H9 (cell line): ENCODE measurements at regions not wholly inside any gene's neighbourhood (a gene's known extent, or its start where the extent isn't known, plus 50 kb on each side); places are given as distances from the start of the nearest gene placed in this dataset.
"Not testable (repeated sequence)": the region's sequence is repeated elsewhere in the genome, so short reads cannot be mapped to it uniquely, and the experiment has no call there.

Source experiments
- DNase-seq: peaks from one replicate; pipeline ENCODE4 v3.0.0-alpha.2; 2017
- H2AFZ ChIP-seq: one replicate; pipeline ENCODE4 v1.6.1; 2013; ENCODE audit warnings: mild to moderate bottlenecking, low read length, control low read depth, moderate library complexity
- H2AK5ac ChIP-seq: 2 replicates; pipeline ENCODE4 v1.6.1; 2013; ENCODE audit warnings: low read length, control low read depth, mixed read lengths; ENCODE audit not compliant: insufficient read length
- H2BK120ac ChIP-seq: one replicate; pipeline ENCODE4 v1.6.1; 2013; ENCODE audit warnings: low read depth, mild to moderate bottlenecking, low read length, control low read depth, inconsistent platforms; ENCODE audit not compliant: poor library complexity, severe bottlenecking
- H2BK12ac ChIP-seq: 2 replicates; pipeline ENCODE4 v1.6.1; 2013; ENCODE audit warnings: low read length, control low read depth, mixed read lengths, low read depth; ENCODE audit not compliant: insufficient read length
- H2BK15ac ChIP-seq: 2 replicates; pipeline ENCODE4 v1.6.1; 2013; ENCODE audit warnings: low read depth, low read length, control low read depth
- H2BK20ac ChIP-seq: one replicate; pipeline ENCODE4 v1.6.1; 2013; ENCODE audit warnings: low read depth, mild to moderate bottlenecking, low read length, control low read depth, inconsistent platforms; ENCODE audit not compliant: poor library complexity, severe bottlenecking
- H2BK5ac ChIP-seq: 2 replicates; pipeline ENCODE4 v1.6.1; 2013; ENCODE audit warnings: low read length, control low read depth, mixed read lengths; ENCODE audit not compliant: insufficient read length
- H3K14ac ChIP-seq: 2 replicates; pipeline ENCODE4 v1.6.1; 2013; ENCODE audit warnings: low read length, control low read depth; ENCODE audit not compliant: insufficient read depth
- H3K18ac ChIP-seq: 2 replicates; pipeline ENCODE4 v1.6.1; 2013; ENCODE audit warnings: low read depth, mild to moderate bottlenecking, mixed read lengths, low read length, control low read depth; ENCODE audit not compliant: insufficient read length
- H3K23ac ChIP-seq: 2 replicates; pipeline ENCODE4 v1.6.1; 2013; ENCODE audit warnings: low read length, control low read depth, mixed read lengths, low read depth; ENCODE audit not compliant: insufficient read length
- H3K23me2 ChIP-seq: 2 replicates; pipeline ENCODE4 v1.6.1; 2013; ENCODE audit warnings: low read depth, mild to moderate bottlenecking, mixed read lengths, low read length, control low read depth; ENCODE audit not compliant: insufficient read length, poor library complexity, severe bottlenecking
- H3K27ac ChIP-seq: 2 replicates; pipeline ENCODE4 v1.5.1; 2013; ENCODE audit warnings: low read length, control low read depth, mixed read lengths, low read depth; ENCODE audit not compliant: insufficient read length
- H3K27me3 ChIP-seq: 2 replicates; pipeline ENCODE4 v1.6.1; 2013; ENCODE audit warnings: low read length, control low read depth, inconsistent platforms; ENCODE audit not compliant: insufficient read depth
- H3K4ac ChIP-seq: 2 replicates; pipeline ENCODE4 v1.6.1; 2013; ENCODE audit warnings: low read depth, mild to moderate bottlenecking, control low read depth, inconsistent platforms, low read length, moderate library complexity
- H3K4me1 ChIP-seq: 2 replicates; pipeline ENCODE4 v1.6.1; 2013; ENCODE audit warnings: low read length, control low read depth, inconsistent platforms; ENCODE audit not compliant: insufficient read depth
- H3K4me2 ChIP-seq: 2 replicates; pipeline ENCODE4 v1.6.1; 2013; ENCODE audit warnings: low read length, control low read depth, mixed read lengths; ENCODE audit not compliant: insufficient read length, insufficient read depth
- H3K56ac ChIP-seq: 2 replicates; pipeline ENCODE4 v1.6.1; 2013; ENCODE audit warnings: low read depth, mild to moderate bottlenecking, mixed read lengths, low read length, control low read depth; ENCODE audit not compliant: insufficient read length
- H3K79me1 ChIP-seq: 2 replicates; pipeline ENCODE4 v1.6.1; 2013; ENCODE audit warnings: low read depth, mild to moderate bottlenecking, moderate library complexity, low read length, control low read depth, inconsistent platforms; ENCODE audit not compliant: insufficient read depth, poor library complexity, severe bottlenecking
- H3K79me2 ChIP-seq: 2 replicates; pipeline ENCODE4 v1.6.1; 2013; ENCODE audit warnings: low read length, control low read depth, inconsistent platforms; ENCODE audit not compliant: insufficient read depth
- H3K9ac ChIP-seq: 2 replicates; pipeline ENCODE4 v1.6.1; 2013; ENCODE audit warnings: low read length, control low read depth, mixed read lengths; ENCODE audit not compliant: insufficient read length; ENCODE audit errors: extremely low read depth
- H3K9me3 ChIP-seq: one replicate; pipeline ENCODE4 v1.6.1; 2013; ENCODE audit warnings: low read depth, low read length, inconsistent platforms; ENCODE audit not compliant: control insufficient read depth
- H3T11ph ChIP-seq: one replicate; pipeline ENCODE4 v1.6.1; 2013; ENCODE audit warnings: mild to moderate bottlenecking, low read length, control low read depth, inconsistent platforms
- H4K20me1 ChIP-seq: one replicate; pipeline ENCODE4 v1.6.1; 2013; ENCODE audit not compliant: control insufficient read depth, insufficient read length, insufficient read depth
- H4K5ac ChIP-seq: 2 replicates; pipeline ENCODE4 v1.6.1; 2013; ENCODE audit warnings: low read depth, mild to moderate bottlenecking, mixed read lengths, low read length, control low read depth; ENCODE audit not compliant: insufficient read length
- H4K8ac ChIP-seq: replicated peaks from 2 replicates; pipeline ENCODE4 v1.6.1; 2013; ENCODE audit warnings: low read length, control low read depth, mixed read lengths, low read depth; ENCODE audit not compliant: insufficient read length
- H4K91ac ChIP-seq: 2 replicates; pipeline ENCODE4 v1.6.1; 2013; ENCODE audit warnings: low read depth, mild to moderate bottlenecking, moderate library complexity, mixed read lengths, low read length, control low read depth; ENCODE audit not compliant: insufficient read length
- H3K27ac Mint-ChIP-seq, 3 experiments: 2 replicates in 2 of 3; 3 replicates in 1 of 3; pipeline ENCODE4 v1.8.0; 2020 to 2021; ENCODE audit warnings: mixed read lengths in 3 of 3, mild to moderate bottlenecking in 1 of 3, moderate library complexity in 1 of 3
- H3K27me3 Mint-ChIP-seq: 2 replicates; pipeline ENCODE4 v1.8.0; 2021; ENCODE audit warnings: low read depth, mild to moderate bottlenecking, moderate library complexity, mixed read lengths
- H3K36me3 Mint-ChIP-seq, 3 experiments: 2 replicates in 2 of 3; 3 replicates in 1 of 3; pipeline ENCODE4 v1.8.0; 2020 to 2021; ENCODE audit warnings: low read depth in 3 of 3, mixed read lengths in 3 of 3; ENCODE audit not compliant: insufficient read depth in 1 of 3
- H3K4me1 Mint-ChIP-seq, 2 experiments: 2 replicates each; pipeline ENCODE4 v1.8.0; 2020; ENCODE audit warnings: mixed read lengths in 2 of 2
- H3K4me3 Mint-ChIP-seq, 2 experiments: 2 replicates in 1 of 2; 3 replicates in 1 of 2; pipeline ENCODE4 v1.8.0; 2020 to 2021; ENCODE audit warnings: mild to moderate bottlenecking in 2 of 2, mixed read lengths in 2 of 2, moderate library complexity in 1 of 2
- H3K9me3 Mint-ChIP-seq, 2 experiments: 2 replicates in 1 of 2; 3 replicates in 1 of 2; pipeline ENCODE4 v1.8.0; 2020; ENCODE audit warnings: mild to moderate bottlenecking in 2 of 2, mixed read lengths in 2 of 2, moderate library complexity in 1 of 2
- WGBS: extraction: QIAGEN DNeasy Blood & Tissue Kit; methylation state at CpG from one replicate; pipeline ENCODE4 v1.1.7; 2013; ENCODE audit warnings: missing lambda C conversion rate, low lambda C conversion rate, mixed read lengths; ENCODE audit not compliant: insufficient read length; ENCODE audit errors: extremely low coverage; 5-methylcytosine and 5-hydroxymethylcytosine counted together

DNA sequence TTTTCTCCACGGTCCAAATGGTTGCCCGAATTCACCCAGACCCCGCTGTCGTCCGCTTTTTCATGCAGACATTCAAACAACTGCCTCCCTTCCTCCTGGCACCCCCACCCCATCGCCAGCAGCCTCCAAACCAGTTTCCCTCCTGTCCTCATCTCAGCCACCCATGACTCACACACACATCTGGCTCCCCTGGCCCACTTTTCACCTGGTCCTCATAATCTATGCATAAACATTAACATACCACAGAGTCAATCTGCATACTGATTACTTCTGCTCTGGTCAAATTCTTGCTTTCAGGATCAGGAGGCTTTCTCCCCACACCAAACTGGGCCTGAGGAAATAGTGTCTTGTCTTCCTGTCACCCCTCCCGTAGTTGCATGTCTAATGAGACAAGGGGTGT, 142.0 kb downstream of the OR4F15 start:
- H2BK15ac ChIP-seq, H3K79me1 ChIP-seq, H2AK5ac ChIP-seq, H3K36me3 Mint-ChIP-seq, H4K20me1 ChIP-seq, H3K27me3 Mint-ChIP-seq, H3T11ph ChIP-seq, H3K4me1 ChIP-seq, H3K56ac ChIP-seq, H2BK120ac ChIP-seq, H3K4me2 ChIP-seq, H4K8ac ChIP-seq, H3K27me3 ChIP-seq, H3K23me2 ChIP-seq, H2AFZ ChIP-seq, H3K27ac ChIP-seq, H3K23ac ChIP-seq, H2BK12ac ChIP-seq, H3K4ac ChIP-seq, H3K9ac ChIP-seq, H2BK20ac ChIP-seq, H3K14ac ChIP-seq, H3K9me3 Mint-ChIP-seq, H4K5ac ChIP-seq, H3K18ac ChIP-seq, H3K9me3 ChIP-seq, H3K79me2 ChIP-seq, H4K91ac ChIP-seq, DNase-seq, H3K4me1 Mint-ChIP-seq, H2BK5ac ChIP-seq: not testable (repeated sequence)
- Mint-ChIP-seq H3K27ac (peak overlapping the region in 1 of 3 experiments; percentile 92; a peak in 2 of 7 replicates), H3K4me3 (peak overlapping the region; percentile 16 to 73; a peak in 4 of 5 replicates)
- WGBS, result no CpG with 5 or more reads among the region's 7 CpGs

DNA sequence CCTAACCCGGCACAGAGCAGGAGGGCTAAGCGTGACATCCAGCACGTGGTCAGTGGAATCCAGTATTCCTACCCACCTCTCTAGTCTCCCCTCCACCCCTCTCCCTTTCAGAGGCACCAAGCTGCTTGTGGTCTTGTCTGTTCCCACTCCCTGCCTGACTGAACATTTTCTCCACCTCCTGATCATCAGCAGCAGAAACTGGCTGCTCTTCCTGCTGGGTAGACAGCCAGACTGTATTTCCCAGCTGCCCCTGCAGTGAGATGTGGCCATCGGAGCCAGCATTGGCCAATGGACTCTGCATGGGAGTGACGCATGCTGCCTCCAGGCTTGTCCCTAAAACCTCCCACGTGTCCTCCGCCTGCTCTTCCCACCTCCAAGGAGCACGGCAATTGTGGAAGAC, 143.8 kb downstream of the OR4F15 start:
- not testable (repeated sequence) for H3K23me2 ChIP-seq, DNase-seq
- WGBS, result no CpG with 5 or more reads among the region's 8 CpGs

More for the DNA sequence above, 143.8 kb downstream of the OR4F15 start:
- not testable (repeated sequence) for H2BK15ac ChIP-seq, H3K9me3 Mint-ChIP-seq, H4K8ac ChIP-seq, H3K9me3 ChIP-seq, H3K23ac ChIP-seq, H3K4me1 ChIP-seq, H3K4ac ChIP-seq, H3K4me2 ChIP-seq, H3K27me3 Mint-ChIP-seq, H3K18ac ChIP-seq, H3K79me1 ChIP-seq, H3K4me3 Mint-ChIP-seq, H3K4me1 Mint-ChIP-seq, H3K9ac ChIP-seq, H3K36me3 Mint-ChIP-seq, H2AK5ac ChIP-seq, H2BK5ac ChIP-seq, H4K91ac ChIP-seq, H4K20me1 ChIP-seq, H2BK20ac ChIP-seq, H3K27me3 ChIP-seq, H2BK12ac ChIP-seq, H2BK120ac ChIP-seq, H3K56ac ChIP-seq, H3K27ac ChIP-seq, H2AFZ ChIP-seq, H3T11ph ChIP-seq, H3K14ac ChIP-seq, H4K5ac ChIP-seq, H3K79me2 ChIP-seq, H3K27ac Mint-ChIP-seq
